ENCODE measurements at regions not wholly inside any gene's neighbourhood (a gene's known extent, or its start where the extent isn't known, plus 50 kb on each side); places are given as distances from the start of the nearest gene placed in this dataset.

DNA sequence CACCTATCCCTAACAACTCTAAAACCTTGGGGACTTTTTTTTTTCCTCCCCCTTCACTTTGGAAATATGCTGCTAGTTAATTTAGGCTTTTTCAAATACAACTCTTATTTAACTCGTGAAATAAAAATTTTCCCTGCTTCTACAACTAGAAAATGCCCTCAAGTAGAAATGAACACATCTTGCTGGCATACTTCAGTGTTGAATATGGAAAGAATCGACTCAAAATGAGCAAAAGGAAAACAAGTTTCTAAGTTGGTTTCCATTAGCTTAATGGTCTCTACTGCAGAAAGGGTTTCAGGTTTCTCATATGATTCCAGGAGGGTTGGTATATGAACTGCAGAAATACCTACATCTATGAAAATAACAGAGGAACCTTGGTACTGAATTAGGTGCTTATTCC lies 118.3 kb upstream of the TMTC1 start:
- ChIA-PET POLR2A (ENCODE audit: unreplicated experiment) (no interaction called here), CTCF (no interaction called here)
- no peak overlapping the region for H3K9ac ChIP-seq (ENCODE audit: low read length)
- no peaks in the 10 kb centered on the region; the same call in 1 of the 2 replicates for H3K9me2 ChIP-seq (replicated peaks; ENCODE audit: low read length)
- H3K36me3 ChIP-seq (ENCODE audit: low read depth, low read length): no peaks in the 10 kb centered on the region
- ATAC-seq: no peak
- no peak for TF ChIP-seq CTCF (conservative IDR thresholded peaks at IDR 0.05; ENCODE audit: low read depth, low read length)
- no peaks in the 10 kb centered on the region for H3K9me3 ChIP-seq (ENCODE audit: low read length)
- H4K20me1 ChIP-seq (ENCODE audit: low read length): no peaks in the 10 kb centered on the region
- H2AFZ ChIP-seq (ENCODE audit: low read length): no peak overlapping the region
- intact Hi-C loops (cut with micrococcal nuclease): no loop called here
- no peak overlapping the region for H3K4me2 ChIP-seq (ENCODE audit: low read length)
- no peak overlapping the region for H3K4me3 ChIP-seq (ENCODE audit: low read length)
- no peaks in the 10 kb centered on the region for H3K4me1 ChIP-seq (ENCODE audit: insufficient read depth, low read length)
- BruUV-seq (replicated peaks): no TSS peak
- H3K27ac ChIP-seq (ENCODE audit: low read length): no peak overlapping the region
- no peak for DNase-seq
- H3K79me2 ChIP-seq (ENCODE audit: low read length): no peaks in the 10 kb centered on the region
- 0 out of 2 replicates have a peak, but pooled peaks cover 5% of the 10 kb centered on the region for H3K27me3 ChIP-seq (ENCODE audit: low read length)
- H3F3A ChIP-seq (ENCODE audit: low read length, unreplicated experiment): no peaks in the 10 kb centered on the region

- DNase-seq: peak; percentile 31
- Histone ChIP-seq H3K4me3 (ENCODE audit: low read length) (no peak overlapping the region), H3K9me2 (replicated peaks; ENCODE audit: low read length) (no peaks in the 10 kb centered on the region; the same call in 1 of the 2 replicates), H3K79me2 (ENCODE audit: low read length) (no peaks in the 10 kb centered on the region), H3K27me3 (ENCODE audit: low read length) (0 out of 2 replicates have a peak, but pooled peaks cover 5% of the 10 kb centered on the region), H3K4me2 (ENCODE audit: low read length) (no peak overlapping the region), H3K36me3 (ENCODE audit: low read depth, low read length) (no peaks in the 10 kb centered on the region), H3K9me3 (ENCODE audit: low read length) (no peaks in the 10 kb centered on the region), H2AFZ (ENCODE audit: low read length) (no peak overlapping the region), H3F3A (ENCODE audit: low read length, unreplicated experiment) (no peaks in the 10 kb centered on the region), H3K4me1 (ENCODE audit: insufficient read depth, low read length) (no peaks in the 10 kb centered on the region), H4K20me1 (ENCODE audit: low read length) (no peaks in the 10 kb centered on the region), H3K27ac (ENCODE audit: low read length) (no peak overlapping the region), H3K9ac (ENCODE audit: low read length) (no peak overlapping the region)
- TF ChIP-seq CTCF (conservative IDR thresholded peaks at IDR 0.05; ENCODE audit: low read depth, low read length) (peak; percentile 49), EZH2phosphoT487 (IDR thresholded peaks at IDR 0.05; ENCODE audit: borderline replicate concordance, low read length) (no peak)
- no peak for ATAC-seq
- BruUV-seq (replicated peaks): no TSS peak
- intact Hi-C loops (cut with micrococcal nuclease): no loop called here
- ChIA-PET CTCF (no interaction called here), POLR2A (ENCODE audit: unreplicated experiment) (no interaction called here)
Measured at GRCh38 chr12:29901585-29901984, 117.8 kb upstream of the TMTC1 start.

- BruUV-seq (replicated peaks): no TSS peak
- H3F3A ChIP-seq (ENCODE audit: low read length, unreplicated experiment): no peaks in the 10 kb centered on the region
- H3K4me2 ChIP-seq (ENCODE audit: low read length): no peak overlapping the region
- no peaks in the 10 kb centered on the region for H3K9me2 ChIP-seq (replicated peaks; ENCODE audit: low read length)
- 0 out of 2 replicates have a peak, but pooled peaks cover 5% of the 10 kb centered on the region for H3K27me3 ChIP-seq (ENCODE audit: low read length)
- DNase-seq (no peak), ATAC-seq (no peak)
- no peaks in the 10 kb centered on the region for H3K9me3 ChIP-seq (ENCODE audit: low read length)
- H3K27ac ChIP-seq (ENCODE audit: low read length): no peak overlapping the region
- no peak overlapping the region for H3K9ac ChIP-seq (ENCODE audit: low read length)
- POLR2A ChIA-PET (ENCODE audit: unreplicated experiment): no interaction called here
- no peaks in the 10 kb centered on the region for H3K79me2 ChIP-seq (ENCODE audit: low read length)
- no peak overlapping the region for H2AFZ ChIP-seq (ENCODE audit: low read length)
- H3K36me3 ChIP-seq (ENCODE audit: low read depth, low read length): no peaks in the 10 kb centered on the region
- H4K20me1 ChIP-seq (ENCODE audit: low read length): no peaks in the 10 kb centered on the region
- H3K4me3 ChIP-seq (ENCODE audit: low read length): no peak overlapping the region
- intact Hi-C loops (cut with micrococcal nuclease): no loop called here
- H3K4me1 ChIP-seq (ENCODE audit: insufficient read depth, low read length): no peaks in the 10 kb centered on the region
- CTCF ChIA-PET: no interaction called here
- TF ChIP-seq EZH2phosphoT487 (IDR thresholded peaks at IDR 0.05; ENCODE audit: borderline replicate concordance, low read length) (no peak), CTCF (conservative IDR thresholded peaks at IDR 0.05; ENCODE audit: low read depth, low read length) (no peak), EZH2 (IDR thresholded peaks at IDR 0.05; ENCODE audit: low read length, unreplicated experiment) (no peak)
Measured at GRCh38 chr12:29899212-29899931, 115.6 kb upstream of the TMTC1 start.
